ENCODE measurements at regions not wholly inside any gene's neighbourhood (a gene's known extent, or its start where the extent isn't known, plus 50 kb on each side); places are given as distances from the start of the nearest gene placed in this dataset.

DNA sequence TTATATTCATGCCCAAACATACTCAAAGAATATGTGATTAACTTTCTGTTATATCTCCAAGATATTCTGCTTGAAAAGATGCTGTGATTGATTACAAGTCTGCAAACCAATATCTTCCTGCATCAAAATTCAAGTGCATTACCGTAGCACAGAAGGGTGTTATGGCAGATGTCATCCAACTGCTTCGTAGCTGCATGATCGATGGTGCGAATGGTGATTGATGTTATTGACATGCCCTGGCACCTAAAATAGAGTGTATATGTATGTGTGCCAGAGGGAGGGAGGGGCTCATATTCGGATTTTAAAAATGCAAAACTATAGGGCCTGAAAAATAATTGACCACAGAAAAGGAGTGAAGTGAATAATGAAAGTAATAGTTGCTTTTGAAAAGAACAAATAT is 882.1 kb upstream of the NUDT12 start:
- Mint-ChIP-seq H3K9me3 (ENCODE audit: unreplicated experiment) (no peaks in the 10 kb centered on the region), H3K4me3 (ENCODE audit: unreplicated experiment) (no peak overlapping the region), H3K4me1 (ENCODE audit: low read depth, unreplicated experiment) (no peaks in the 10 kb centered on the region), H3K27me3 (ENCODE audit: low read depth, unreplicated experiment) (no peaks in the 10 kb centered on the region), H3K27ac (ENCODE audit: unreplicated experiment) (no peak overlapping the region), H3K36me3 (ENCODE audit: low read depth, unreplicated experiment) (no peaks in the 10 kb centered on the region)
- Histone ChIP-seq H4K20me1 (ENCODE audit: insufficient read depth, low read length) (no peaks in the 10 kb centered on the region), H3K27ac (ENCODE audit: low read depth, low read length) (no peak overlapping the region), H3K9ac (ENCODE audit: low read length) (no peak overlapping the region), H3K4me3 (ENCODE audit: insufficient read depth, low read depth, low read length) (no peak overlapping the region), H3K9me3 (ENCODE audit: insufficient read depth, low read depth, low read length) (no peaks in the 10 kb centered on the region), H3K27me3 (ENCODE audit: insufficient read depth, low read length) (no peaks in the 10 kb centered on the region), H3K4me2 (ENCODE audit: low read length) (no peak overlapping the region), H3K4me1 (ENCODE audit: insufficient read depth, low read length) (no peaks in the 10 kb centered on the region), H3K79me2 (ENCODE audit: insufficient read depth, low read length) (no peaks in the 10 kb centered on the region), H3K36me3 (ENCODE audit: insufficient read depth, low read length) (no peaks in the 10 kb centered on the region), H2AFZ (ENCODE audit: low read depth, low read length) (no peak overlapping the region)
- TF ChIP-seq, protein P1, sequence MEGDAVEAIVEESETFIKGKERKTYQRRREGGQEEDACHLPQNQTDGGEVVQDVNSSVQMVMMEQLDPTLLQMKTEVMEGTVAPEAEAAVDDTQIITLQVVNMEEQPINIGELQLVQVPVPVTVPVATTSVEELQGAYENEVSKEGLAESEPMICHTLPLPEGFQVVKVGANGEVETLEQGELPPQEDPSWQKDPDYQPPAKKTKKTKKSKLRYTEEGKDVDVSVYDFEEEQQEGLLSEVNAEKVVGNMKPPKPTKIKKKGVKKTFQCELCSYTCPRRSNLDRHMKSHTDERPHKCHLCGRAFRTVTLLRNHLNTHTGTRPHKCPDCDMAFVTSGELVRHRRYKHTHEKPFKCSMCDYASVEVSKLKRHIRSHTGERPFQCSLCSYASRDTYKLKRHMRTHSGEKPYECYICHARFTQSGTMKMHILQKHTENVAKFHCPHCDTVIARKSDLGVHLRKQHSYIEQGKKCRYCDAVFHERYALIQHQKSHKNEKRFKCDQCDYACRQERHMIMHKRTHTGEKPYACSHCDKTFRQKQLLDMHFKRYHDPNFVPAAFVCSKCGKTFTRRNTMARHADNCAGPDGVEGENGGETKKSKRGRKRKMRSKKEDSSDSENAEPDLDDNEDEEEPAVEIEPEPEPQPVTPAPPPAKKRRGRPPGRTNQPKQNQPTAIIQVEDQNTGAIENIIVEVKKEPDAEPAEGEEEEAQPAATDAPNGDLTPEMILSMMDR (IDR thresholded peaks at IDR 0.05; ENCODE audit: insufficient read depth, low read depth, low read length), result no peak
- TF ChIP-seq EZH2 (IDR thresholded peaks at IDR 0.05; ENCODE audit: insufficient read depth, low read length), result no peak
- DNase-seq (ENCODE audit: low read depth) (no peak), FAIRE-seq (no peak)

DNA sequence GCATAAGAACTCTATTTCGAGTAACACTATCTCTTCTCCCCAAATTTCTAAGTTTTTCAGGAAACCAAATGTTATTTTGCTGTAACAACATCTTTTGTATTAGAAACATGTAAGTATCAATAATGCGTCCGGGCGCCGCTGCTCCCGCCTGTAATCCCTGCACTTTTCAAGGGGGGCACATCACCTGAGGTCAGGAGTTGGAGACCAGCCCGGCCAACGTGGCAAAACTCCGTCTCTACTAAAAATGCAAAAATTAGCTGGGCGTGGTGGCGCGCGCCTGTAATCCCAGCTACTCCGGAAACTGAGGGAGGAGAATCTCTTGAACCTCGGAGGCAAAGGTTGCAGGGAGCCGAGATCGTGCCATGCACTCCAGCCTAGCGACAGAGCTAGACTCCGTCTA is 881.1 kb upstream of the NUDT12 start:
- H3K27me3 ChIP-seq (ENCODE audit: insufficient read depth, low read length), result no peaks in the 10 kb centered on the region
- no peak overlapping the region for H3K9ac ChIP-seq (ENCODE audit: low read length)
- DNase-seq (ENCODE audit: low read depth) (no peak), FAIRE-seq (no peak)
- no peak overlapping the region for H3K4me3 ChIP-seq (ENCODE audit: insufficient read depth, low read depth, low read length)
- no peak overlapping the region for H3K27ac ChIP-seq (ENCODE audit: low read depth, low read length)
- Mint-ChIP-seq H3K36me3 (ENCODE audit: low read depth, unreplicated experiment) (no peaks in the 10 kb centered on the region), H3K27ac (ENCODE audit: unreplicated experiment) (no peak overlapping the region), H3K4me3 (ENCODE audit: unreplicated experiment) (no peak overlapping the region), H3K27me3 (ENCODE audit: low read depth, unreplicated experiment) (no peaks in the 10 kb centered on the region), H3K9me3 (ENCODE audit: unreplicated experiment) (no peaks in the 10 kb centered on the region), H3K4me1 (ENCODE audit: low read depth, unreplicated experiment) (no peaks in the 10 kb centered on the region)
- H3K4me2 ChIP-seq (ENCODE audit: low read length), result no peak overlapping the region
- no peaks in the 10 kb centered on the region for H4K20me1 ChIP-seq (ENCODE audit: insufficient read depth, low read length)
- no peaks in the 10 kb centered on the region for H3K79me2 ChIP-seq (ENCODE audit: insufficient read depth, low read length)
- TF ChIP-seq, protein P1 (IDR thresholded peaks at IDR 0.05; ENCODE audit: insufficient read depth, low read depth, low read length), result no peak
- TF ChIP-seq EZH2 (IDR thresholded peaks at IDR 0.05; ENCODE audit: insufficient read depth, low read length), result no peak
- H3K4me1 ChIP-seq (ENCODE audit: insufficient read depth, low read length), result no peaks in the 10 kb centered on the region
- H3K9me3 ChIP-seq (ENCODE audit: insufficient read depth, low read depth, low read length), result no peaks in the 10 kb centered on the region
- no peaks in the 10 kb centered on the region for H3K36me3 ChIP-seq (ENCODE audit: insufficient read depth, low read length)
- no peak overlapping the region for H2AFZ ChIP-seq (ENCODE audit: low read depth, low read length)

DNA sequence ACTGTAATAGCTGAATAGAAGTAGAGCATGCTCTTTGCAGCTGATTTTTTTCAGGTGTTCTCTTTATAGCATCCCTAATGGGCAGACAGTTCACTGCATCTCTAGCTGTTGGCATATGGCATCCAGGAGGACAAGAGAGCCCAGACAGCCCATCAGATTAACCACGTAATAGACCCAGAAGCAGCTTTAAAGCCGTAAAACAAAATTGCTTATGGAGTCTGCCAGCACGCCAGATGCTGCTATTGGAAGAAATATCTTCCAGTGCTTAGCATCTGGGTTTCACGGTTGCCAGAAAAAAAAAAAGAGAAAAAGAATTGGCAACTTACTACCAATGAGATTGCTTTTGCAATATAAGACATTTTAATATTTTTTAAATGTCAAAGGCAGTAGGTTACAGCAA is 869.4 kb upstream of the NUDT12 start:
- H3K4me2 ChIP-seq (ENCODE audit: low read length), result no peak overlapping the region
- Mint-ChIP-seq H3K36me3 (ENCODE audit: low read depth, unreplicated experiment) (no peaks in the 10 kb centered on the region), H3K27me3 (ENCODE audit: low read depth, unreplicated experiment) (no peaks in the 10 kb centered on the region), H3K4me3 (ENCODE audit: unreplicated experiment) (no peak overlapping the region), H3K4me1 (ENCODE audit: low read depth, unreplicated experiment) (no peaks in the 10 kb centered on the region), H3K9me3 (ENCODE audit: unreplicated experiment) (no peaks in the 10 kb centered on the region), H3K27ac (ENCODE audit: unreplicated experiment) (no peak overlapping the region)
- no peak for TF ChIP-seq EZH2 (IDR thresholded peaks at IDR 0.05; ENCODE audit: insufficient read depth, low read length)
- TF ChIP-seq, protein P1 (IDR thresholded peaks at IDR 0.05; ENCODE audit: insufficient read depth, low read depth, low read length), result no peak
- FAIRE-seq (no peak), DNase-seq (ENCODE audit: low read depth) (no peak)
- H3K9ac ChIP-seq (ENCODE audit: low read length), result no peak overlapping the region
- H3K36me3 ChIP-seq (ENCODE audit: insufficient read depth, low read length), result no peaks in the 10 kb centered on the region
- H3K79me2 ChIP-seq (ENCODE audit: insufficient read depth, low read length), result no peaks in the 10 kb centered on the region
- H2AFZ ChIP-seq (ENCODE audit: low read depth, low read length), result no peak overlapping the region
- H3K4me3 ChIP-seq (ENCODE audit: insufficient read depth, low read depth, low read length), result no peak overlapping the region
- no peaks in the 10 kb centered on the region for H3K27me3 ChIP-seq (ENCODE audit: insufficient read depth, low read length)
- H3K4me1 ChIP-seq (ENCODE audit: insufficient read depth, low read length), result no peaks in the 10 kb centered on the region
- no peaks in the 10 kb centered on the region for H3K9me3 ChIP-seq (ENCODE audit: insufficient read depth, low read depth, low read length)
- no peaks in the 10 kb centered on the region for H4K20me1 ChIP-seq (ENCODE audit: insufficient read depth, low read length)
- H3K27ac ChIP-seq (ENCODE audit: low read depth, low read length), result no peak overlapping the region

All from astrocyte (in vitro differentiated cells and primary cell).